Tibial nerve (tissue), 4 donors: ENCODE measurements at regions not wholly inside any gene's neighbourhood (a gene's known extent, or its start where the extent isn't known, plus 50 kb on each side); places are given as distances from the start of the nearest gene placed in this dataset.

Experiments
- DNase-seq, 2 donors: peaks; one replicate each; pipeline ENCODE4 v3.0.0-alpha.2; 2019; ENCODE audit warnings: low spot score in 2 of 2
- H3K27ac ChIP-seq, 4 donors: fragments of 200-600 bp; sonication (generic) in 3 of 4; one replicate each; pipeline ENCODE4 v1.5.1; 2017 to 2019; ENCODE audit warnings: mild to moderate bottlenecking in 1 of 4
- H3K27me3 ChIP-seq, 2 donors: fragments of 200-600 bp; sonication (generic) in 1 of 2; one replicate each; pipeline versions ENCODE4 v1.5.1 to v1.6.0; 2017 to 2019
- H3K36me3 ChIP-seq, 3 donors: fragments of 200-600 bp; sonication (generic); one replicate each; pipeline ENCODE4 v1.5.1; 2018 to 2019
- H3K4me1 ChIP-seq, 4 donors: fragments of 200-600 bp; sonication (generic) in 3 of 4; one replicate each; pipeline ENCODE4 v1.5.1; 2017 to 2019
- H3K4me3 ChIP-seq, 4 donors: fragments of 200-600 bp; sonication (generic) in 3 of 4; one replicate each; pipeline ENCODE4 v1.5.1; 2017 to 2019; ENCODE audit warnings: mild to moderate bottlenecking in 1 of 4, moderate library complexity in 1 of 4
- H3K9me3 ChIP-seq, 4 donors: fragments of 200-600 bp; sonication (generic) in 3 of 4; one replicate each; pipeline ENCODE4 v1.5.1; 2017 to 2019
- EP300 ChIP-seq, 2 donors: sonication (generic); formaldehyde crosslinking; IDR thresholded peaks; one replicate each; pipeline ENCODE4 v1.6.1; 2017; ENCODE audit warnings: antibody characterized with exemption in 2 of 2, mild to moderate bottlenecking in 1 of 2
- POLR2A ChIP-seq, 2 donors: fragments of 450-650 bp; IDR thresholded peaks; one replicate each; pipeline ENCODE4 v1.6.1; 2017; ENCODE audit warnings: antibody characterized with exemption in 2 of 2, mild to moderate bottlenecking in 2 of 2, moderate library complexity in 2 of 2
- WGBS, 2 donors: methylation state at CpG; one replicate each; pipeline ENCODE4 v1.1.5; 2018; 5-methylcytosine and 5-hydroxymethylcytosine counted together
- TF ChIP-seq, protein P1 (sequence below), 5 experiments: fragments of 200-600 bp in 3 of 5; fragments of 450-650 bp in 2 of 5; sonication (generic) in 3 of 5; IDR thresholded peaks; one replicate each; pipeline ENCODE4 v1.5.1; 2016 to 2019; ENCODE audit warnings: antibody characterized with exemption in 5 of 5, mild to moderate bottlenecking in 3 of 5, moderate library complexity in 2 of 5

DNA sequence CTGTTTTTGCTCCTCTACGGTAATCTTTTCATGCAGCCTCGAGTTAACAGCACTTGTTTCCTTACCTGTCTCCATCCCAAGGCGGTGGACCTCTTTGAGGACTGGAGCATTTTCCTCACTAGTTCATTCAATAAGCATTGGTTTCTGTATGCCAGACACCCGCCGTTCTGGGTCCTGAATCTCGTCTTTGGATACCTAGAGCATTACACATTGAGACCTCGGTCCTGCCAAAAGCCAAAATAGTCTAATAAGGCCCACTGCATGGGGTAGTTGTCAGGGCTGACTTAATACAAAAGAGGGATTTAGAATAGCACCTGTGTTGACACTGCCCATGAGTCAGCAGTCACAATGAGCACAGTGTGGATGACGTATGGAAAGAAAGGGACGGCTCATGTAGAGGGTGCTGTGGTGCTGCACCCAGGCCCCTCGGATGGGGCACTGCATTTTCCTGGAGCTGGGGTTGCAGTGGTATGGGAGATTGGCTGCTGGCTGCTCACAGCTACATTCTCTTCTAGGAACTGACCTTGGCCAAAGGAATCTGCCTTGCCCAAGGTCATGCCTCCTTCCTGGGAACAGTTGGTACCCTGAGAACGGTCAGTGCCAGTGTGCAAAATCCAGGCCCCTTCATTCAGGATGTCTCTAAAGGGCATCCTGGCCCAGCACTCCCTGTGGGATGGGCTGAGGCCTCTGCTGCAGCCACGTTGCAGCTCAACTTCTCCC, 126.9 kb upstream of the NCK2 start:
- H3K4me3 ChIP-seq = no peak overlapping the region

DNA sequence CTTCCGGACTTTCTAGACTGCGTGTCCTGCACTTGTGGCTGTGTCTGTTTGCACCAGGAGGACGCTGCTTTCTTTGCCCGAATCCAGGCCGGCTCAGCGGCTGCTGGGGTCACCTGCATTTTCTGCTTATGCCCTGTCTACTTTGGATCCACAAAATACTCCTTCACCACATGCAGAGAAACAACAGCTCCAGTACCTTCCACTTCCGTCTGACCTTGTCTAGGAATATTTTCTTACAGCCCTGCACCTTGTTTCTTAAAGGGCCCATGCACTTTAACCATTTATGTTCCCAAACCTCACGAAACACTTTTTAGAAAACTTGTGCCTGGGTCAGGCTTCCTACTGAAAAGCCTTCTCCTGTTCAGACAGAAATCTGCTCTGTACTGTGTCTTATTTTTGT, 129.4 kb upstream of the NCK2 start:
- Histone ChIP-seq H3K36me3 (no peaks in the 10 kb centered on the region), H3K27ac (peak overlapping the region in 1 of 4 donors; percentile 15), H3K4me1 (peaks cover 0 to 6% (median under 1%) of the 10 kb centered on the region in 4 donors), H3K4me3 (no peak overlapping the region), H3K27me3 (no peaks in the 10 kb centered on the region), H3K9me3 (no peaks in the 10 kb centered on the region)
- DNase-seq = no peak
- WGBS, 2 donors = 91 to 94% methylated on average over 8 of the region's 8 CpGs
- TF ChIP-seq EP300 (IDR thresholded peaks at IDR 0.05) = no peak
- TF ChIP-seq, protein P1, sequence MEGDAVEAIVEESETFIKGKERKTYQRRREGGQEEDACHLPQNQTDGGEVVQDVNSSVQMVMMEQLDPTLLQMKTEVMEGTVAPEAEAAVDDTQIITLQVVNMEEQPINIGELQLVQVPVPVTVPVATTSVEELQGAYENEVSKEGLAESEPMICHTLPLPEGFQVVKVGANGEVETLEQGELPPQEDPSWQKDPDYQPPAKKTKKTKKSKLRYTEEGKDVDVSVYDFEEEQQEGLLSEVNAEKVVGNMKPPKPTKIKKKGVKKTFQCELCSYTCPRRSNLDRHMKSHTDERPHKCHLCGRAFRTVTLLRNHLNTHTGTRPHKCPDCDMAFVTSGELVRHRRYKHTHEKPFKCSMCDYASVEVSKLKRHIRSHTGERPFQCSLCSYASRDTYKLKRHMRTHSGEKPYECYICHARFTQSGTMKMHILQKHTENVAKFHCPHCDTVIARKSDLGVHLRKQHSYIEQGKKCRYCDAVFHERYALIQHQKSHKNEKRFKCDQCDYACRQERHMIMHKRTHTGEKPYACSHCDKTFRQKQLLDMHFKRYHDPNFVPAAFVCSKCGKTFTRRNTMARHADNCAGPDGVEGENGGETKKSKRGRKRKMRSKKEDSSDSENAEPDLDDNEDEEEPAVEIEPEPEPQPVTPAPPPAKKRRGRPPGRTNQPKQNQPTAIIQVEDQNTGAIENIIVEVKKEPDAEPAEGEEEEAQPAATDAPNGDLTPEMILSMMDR (IDR thresholded peaks at IDR 0.05) = no peak

More for the DNA sequence above, 126.9 kb upstream of the NCK2 start:
- H3K9me3 ChIP-seq = no peaks in the 10 kb centered on the region
- H3K27ac ChIP-seq = no peak overlapping the region
- no peaks in the 10 kb centered on the region for H3K36me3 ChIP-seq
- DNase-seq = no peak
- WGBS, 2 donors = 89 to 90% methylated on average over 12 of the region's 12 CpGs
- H3K27me3 ChIP-seq = no peaks in the 10 kb centered on the region
- H3K4me1 ChIP-seq = no peaks in the 10 kb centered on the region
- TF ChIP-seq EP300 (IDR thresholded peaks at IDR 0.05) = no peak

DNA sequence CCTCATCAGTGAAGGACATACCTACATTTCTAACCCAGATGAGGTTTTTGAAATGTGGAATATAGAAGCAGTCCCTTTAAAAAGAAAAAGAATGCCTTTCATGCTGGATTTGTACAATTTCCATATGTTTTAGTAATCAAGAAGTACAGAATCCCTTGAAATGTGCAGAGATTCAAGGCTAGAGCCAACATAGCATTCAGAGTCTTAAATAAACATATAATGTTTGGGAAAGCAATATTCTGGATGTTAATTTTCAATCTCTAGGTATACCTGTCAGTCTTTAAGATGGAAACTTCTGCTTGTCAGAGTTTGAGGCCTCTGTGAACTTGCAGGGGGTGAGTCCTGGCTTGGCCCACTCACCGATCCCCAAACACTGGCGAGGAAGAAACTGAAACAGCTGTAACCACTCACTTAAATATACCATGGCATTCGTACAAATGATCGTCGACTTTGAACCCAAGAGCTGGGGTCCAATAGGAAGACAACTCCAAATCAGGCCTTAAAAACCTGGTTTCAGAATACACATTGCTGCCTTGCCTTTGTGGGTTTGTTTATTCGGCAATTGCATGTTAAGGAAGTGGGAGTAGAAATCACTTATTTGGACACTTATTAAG, 132.8 kb upstream of the NCK2 start:
- H3K9me3 ChIP-seq = no peaks in the 10 kb centered on the region
- H3K36me3 ChIP-seq = no peaks in the 10 kb centered on the region
- no peak overlapping the region for H3K27ac ChIP-seq
- no peak for DNase-seq
- TF ChIP-seq, protein P1 (IDR thresholded peaks at IDR 0.05) = no peak
- no peak for TF ChIP-seq POLR2A (IDR thresholded peaks at IDR 0.05)
- no peak for TF ChIP-seq EP300 (IDR thresholded peaks at IDR 0.05)
- WGBS, 2 donors = 72 to 84% methylated on average over 6 of the region's 6 CpGs
- H3K4me1 ChIP-seq = peaks cover 0 to 13% (median 4%) of the 10 kb centered on the region in 4 donors
- no peaks in the 10 kb centered on the region for H3K27me3 ChIP-seq
- H3K4me3 ChIP-seq = no peak overlapping the region

DNA sequence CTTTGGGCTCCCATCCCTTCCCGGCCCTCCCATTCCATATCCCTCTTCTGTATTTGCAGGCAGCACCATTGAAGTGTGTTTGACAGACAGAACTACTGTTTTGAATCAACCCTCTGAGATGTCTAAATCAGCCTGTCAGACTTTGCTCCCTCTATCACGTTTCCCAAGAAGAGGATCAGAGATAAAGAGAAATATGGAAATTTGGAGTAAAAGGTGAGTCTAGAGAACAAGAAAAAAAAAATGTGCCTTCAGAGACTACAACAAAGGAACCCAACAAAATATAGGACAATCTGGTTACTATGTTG, 133.4 kb upstream of the NCK2 start:
- peaks cover 0 to 13% (median 4%) of the 10 kb centered on the region in 4 donors for H3K4me1 ChIP-seq
- no peaks in the 10 kb centered on the region for H3K9me3 ChIP-seq
- H3K27ac ChIP-seq = no peak overlapping the region
- 83 to 89% methylated on average over 2 of the region's 2 CpGs for WGBS, 2 donors
- H3K4me3 ChIP-seq = no peak overlapping the region
- no peaks in the 10 kb centered on the region for H3K36me3 ChIP-seq
- H3K27me3 ChIP-seq = no peaks in the 10 kb centered on the region
- TF ChIP-seq EP300 (IDR thresholded peaks at IDR 0.05) = no peak
- TF ChIP-seq, protein P1 (IDR thresholded peaks at IDR 0.05) = no peak
- no peak for TF ChIP-seq POLR2A (IDR thresholded peaks at IDR 0.05)
- DNase-seq = no peak

DNA sequence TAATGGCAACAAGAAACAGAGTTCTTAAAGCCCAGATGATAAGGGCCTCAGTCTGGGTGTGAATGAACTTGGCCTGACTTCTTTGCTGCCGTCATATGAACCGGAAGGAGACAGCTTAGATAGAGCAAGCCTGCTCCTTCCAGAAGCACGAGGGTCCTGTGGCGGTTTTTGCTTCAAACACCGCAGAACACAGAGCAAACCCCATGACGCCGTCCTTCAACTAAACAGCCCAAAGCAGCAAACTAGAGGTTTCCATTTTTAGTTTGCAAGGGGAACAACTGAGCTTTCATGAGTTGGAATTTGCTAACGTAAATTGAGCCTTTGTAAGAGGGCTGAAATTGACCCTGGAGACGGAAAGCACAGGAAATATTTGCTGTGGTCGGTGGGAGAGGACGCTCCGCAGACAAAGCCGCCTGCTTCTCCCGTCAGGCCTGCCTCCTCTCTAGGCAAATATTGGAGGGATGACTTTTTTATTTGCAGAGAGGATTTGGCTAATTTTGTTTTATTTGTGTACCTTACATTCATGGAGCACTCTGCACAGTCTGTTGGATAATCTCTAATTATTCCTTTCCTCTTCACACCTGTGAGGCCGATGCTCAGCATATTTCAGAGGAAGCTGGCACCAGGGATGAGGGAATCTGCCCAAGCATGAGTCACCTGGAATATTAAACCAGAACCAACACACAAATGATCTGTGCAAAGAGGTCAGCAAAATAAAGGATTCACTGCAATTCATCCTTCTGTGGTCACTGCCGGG, 134.0 kb upstream of the NCK2 start:
- H3K4me1 ChIP-seq = peaks cover 0 to 13% (median 4%) of the 10 kb centered on the region in 4 donors
- no peaks in the 10 kb centered on the region for H3K27me3 ChIP-seq
- no peaks in the 10 kb centered on the region for H3K36me3 ChIP-seq
- 56 to 61% methylated on average over 16 of the region's 16 CpGs for WGBS, 2 donors
- DNase-seq = no peak
- no peak overlapping the region for H3K4me3 ChIP-seq
- TF ChIP-seq EP300 (IDR thresholded peaks at IDR 0.05) = peak in 1 of 2 donors; percentile 8
- no peak for TF ChIP-seq POLR2A (IDR thresholded peaks at IDR 0.05)
- TF ChIP-seq, protein P1 (IDR thresholded peaks at IDR 0.05) = no peak
- H3K9me3 ChIP-seq = no peaks in the 10 kb centered on the region
- peak overlapping the region in 2 of 4 donors; percentile 9 to 45 for H3K27ac ChIP-seq
